T-helper 17 cell (primary cell): ENCODE measurements at regions not wholly inside any gene's neighbourhood (a gene's known extent, or its start where the extent isn't known, plus 50 kb on each side); places are given as distances from the start of the nearest gene placed in this dataset.

Experiments used
- ATAC-seq: fragments of 150-1000 bp; cut with Tn5 transposase; 2 replicates; pipeline ENCODE4 v1.10.0; 2021; ENCODE audit warnings: mild to moderate bottlenecking, moderate library complexity
- DNase-seq, 3 donors: peaks; one replicate each; pipeline versions ENCODE4 v3.0.0 to v3.0.0-alpha.2; 2020 to 2021
- H3K9me3 ChIP-seq: one replicate; pipeline ENCODE4 v1.7.0; 2013; ENCODE audit warnings: low read length, mild to moderate bottlenecking; ENCODE audit not compliant: control insufficient read depth, poor library complexity, severe bottlenecking
- H3K27ac Mint-ChIP-seq: one replicate; pipeline ENCODE4 v1.8.0; 2022; ENCODE audit warnings: mild to moderate bottlenecking, moderate library complexity, mixed read lengths
- H3K27me3 Mint-ChIP-seq: one replicate; pipeline ENCODE4 v1.8.0; 2022; ENCODE audit warnings: mixed read lengths
- H3K36me3 Mint-ChIP-seq: one replicate; pipeline ENCODE4 v1.8.0; 2022; ENCODE audit warnings: low read depth, mixed read lengths
- H3K4me1 Mint-ChIP-seq: one replicate; pipeline ENCODE4 v1.8.0; 2022; ENCODE audit warnings: mild to moderate bottlenecking, mixed read lengths
- H3K4me3 Mint-ChIP-seq: one replicate; pipeline ENCODE4 v1.8.0; 2022; ENCODE audit warnings: mild to moderate bottlenecking, moderate library complexity, mixed read lengths

- Mint-ChIP-seq H3K4me1 (no peaks in the 10 kb centered on the region), H3K27me3 (peaks cover 9% of the 10 kb centered on the region), H3K36me3 (peaks cover 2% of the 10 kb centered on the region), H3K27ac (no peak overlapping the region), H3K4me3 (no peak overlapping the region)
- ATAC-seq (no peak), DNase-seq (no peak)
- H3K9me3 ChIP-seq = no peaks in the 10 kb centered on the region
Observed at GRCh38 chr6:169386411-169387057, 132.9 kb upstream of the THBS2 start.

- no peak overlapping the region for H3K27ac Mint-ChIP-seq
- no peaks in the 10 kb centered on the region for H3K4me1 Mint-ChIP-seq
- ATAC-seq = no peak
- peaks cover 9% of the 10 kb centered on the region for H3K27me3 Mint-ChIP-seq
- no peak overlapping the region for H3K4me3 Mint-ChIP-seq
- DNase-seq = no peak
- no peaks in the 10 kb centered on the region for H3K9me3 ChIP-seq
- H3K36me3 Mint-ChIP-seq = peaks cover 2% of the 10 kb centered on the region
Observed at GRCh38 chr6:169385237-169385880, 131.7 kb upstream of the THBS2 start.

- Mint-ChIP-seq H3K4me3 (no peak overlapping the region), H3K27me3 (peaks cover 13% of the 10 kb centered on the region)
Observed at GRCh38 chr6:169384291-169384690, 130.6 kb upstream of the THBS2 start.

GRCh38 chr6:169383265-169383664 is 129.6 kb upstream of the THBS2 start:
- DNase-seq (no peak), ATAC-seq (no peak)
- Mint-ChIP-seq H3K27me3 (peaks cover 14% of the 10 kb centered on the region), H3K36me3 (peaks cover 4% of the 10 kb centered on the region), H3K27ac (no peak overlapping the region), H3K4me1 (no peaks in the 10 kb centered on the region), H3K4me3 (no peak overlapping the region)
- H3K9me3 ChIP-seq = no peaks in the 10 kb centered on the region

More at GRCh38 chr6:169384291-169384690, 130.6 kb upstream of the THBS2 start:
- DNase-seq (no peak), ATAC-seq (no peak)
- H3K4me1 Mint-ChIP-seq = no peaks in the 10 kb centered on the region
- peaks cover 2% of the 10 kb centered on the region for H3K36me3 Mint-ChIP-seq
- H3K27ac Mint-ChIP-seq = no peak overlapping the region
- H3K9me3 ChIP-seq = no peaks in the 10 kb centered on the region

- Mint-ChIP-seq H3K4me1 (no peaks in the 10 kb centered on the region), H3K4me3 (no peak overlapping the region), H3K27me3 (peaks cover 8% of the 10 kb centered on the region), H3K36me3 (peaks cover 2% of the 10 kb centered on the region), H3K27ac (no peak overlapping the region)
- H3K9me3 ChIP-seq = no peaks in the 10 kb centered on the region
- no peak for DNase-seq
- ATAC-seq = no peak
Observed at GRCh38 chr6:169382735-169383134, 129.1 kb upstream of the THBS2 start.

GRCh38 chr6:169381988-169382387 is 128.3 kb upstream of the THBS2 start:
- H3K9me3 ChIP-seq = no peaks in the 10 kb centered on the region
- H3K4me3 Mint-ChIP-seq = no peak overlapping the region
- H3K4me1 Mint-ChIP-seq = no peaks in the 10 kb centered on the region
- DNase-seq (no peak), ATAC-seq (no peak)
- H3K36me3 Mint-ChIP-seq = peaks cover 2% of the 10 kb centered on the region
- H3K27me3 Mint-ChIP-seq = peaks cover 5% of the 10 kb centered on the region
- no peak overlapping the region for H3K27ac Mint-ChIP-seq

GRCh38 chr6:169380493-169380892 is 126.8 kb upstream of the THBS2 start:
- no peak for DNase-seq
- H3K4me1 Mint-ChIP-seq = no peaks in the 10 kb centered on the region
- no peak overlapping the region for H3K4me3 Mint-ChIP-seq
- peaks cover 2% of the 10 kb centered on the region for H3K36me3 Mint-ChIP-seq
- H3K9me3 ChIP-seq = no peaks in the 10 kb centered on the region
- ATAC-seq = no peak
- H3K27ac Mint-ChIP-seq = no peak overlapping the region
- H3K27me3 Mint-ChIP-seq = peaks cover 5% of the 10 kb centered on the region

- no peaks in the 10 kb centered on the region for H3K4me1 Mint-ChIP-seq
- no peaks in the 10 kb centered on the region for H3K9me3 ChIP-seq
- H3K36me3 Mint-ChIP-seq = peaks cover 2% of the 10 kb centered on the region
- ATAC-seq = no peak
- no peak overlapping the region for H3K4me3 Mint-ChIP-seq
- no peak for DNase-seq
- H3K27me3 Mint-ChIP-seq = peaks cover 5% of the 10 kb centered on the region
- H3K27ac Mint-ChIP-seq = no peak overlapping the region
Observed at GRCh38 chr6:169379495-169380070, 125.9 kb upstream of the THBS2 start.

GRCh38 chr6:169378620-169379381 is 125.2 kb upstream of the THBS2 start:
- ATAC-seq = no peak
- no peak for DNase-seq
- Mint-ChIP-seq H3K36me3 (peaks cover 2% of the 10 kb centered on the region), H3K4me3 (no peak overlapping the region), H3K27ac (no peak overlapping the region), H3K4me1 (no peaks in the 10 kb centered on the region), H3K27me3 (peaks cover 5% of the 10 kb centered on the region)
- H3K9me3 ChIP-seq = no peaks in the 10 kb centered on the region

GRCh38 chr6:169376458-169376857 is 122.8 kb upstream of the THBS2 start:
- DNase-seq (no peak), ATAC-seq (no peak)
- Mint-ChIP-seq H3K27ac (no peak overlapping the region), H3K4me3 (no peak overlapping the region), H3K36me3 (peaks cover 2% of the 10 kb centered on the region), H3K4me1 (no peaks in the 10 kb centered on the region), H3K27me3 (peaks cover 5% of the 10 kb centered on the region)
- no peaks in the 10 kb centered on the region for H3K9me3 ChIP-seq

- no peaks in the 10 kb centered on the region for H3K4me1 Mint-ChIP-seq
- DNase-seq (no peak), ATAC-seq (no peak)
- H3K9me3 ChIP-seq = no peaks in the 10 kb centered on the region
- no peaks in the 10 kb centered on the region for H3K27me3 Mint-ChIP-seq
- H3K4me3 Mint-ChIP-seq = no peak overlapping the region
- H3K36me3 Mint-ChIP-seq = no peaks in the 10 kb centered on the region
- H3K27ac Mint-ChIP-seq = no peak overlapping the region
Observed at GRCh38 chr6:169372589-169372988, 118.9 kb upstream of the THBS2 start.

GRCh38 chr6:169371344-169372127 is 117.9 kb upstream of the THBS2 start:
- DNase-seq (no peak), ATAC-seq (no peak)
- no peak overlapping the region for H3K27ac Mint-ChIP-seq
- no peaks in the 10 kb centered on the region for H3K36me3 Mint-ChIP-seq
- H3K4me1 Mint-ChIP-seq = no peaks in the 10 kb centered on the region
- no peaks in the 10 kb centered on the region for H3K9me3 ChIP-seq
- H3K27me3 Mint-ChIP-seq = no peaks in the 10 kb centered on the region
- no peak overlapping the region for H3K4me3 Mint-ChIP-seq
